BLaER1 (cell line): ENCODE measurements at regions not wholly inside any gene's neighbourhood (a gene's known extent, or its start where the extent isn't known, plus 50 kb on each side); places are given as distances from the start of the nearest gene placed in this dataset.

ENCODE experiments used
- H3K27ac ChIP-seq: shearing (Covaris generic); formaldehyde crosslinking; 2 replicates; pipeline ENCODE4 v1.8.1; 2022
- H3K27me3 ChIP-seq: shearing (Covaris generic); formaldehyde crosslinking; 2 replicates; pipeline ENCODE4 v1.8.1; 2022
- H3K36me3 ChIP-seq: shearing (Covaris generic); formaldehyde crosslinking; 2 replicates; pipeline ENCODE4 v1.8.1; 2022
- H3K4me1 ChIP-seq: shearing (Covaris generic); formaldehyde crosslinking; 2 replicates; pipeline ENCODE4 v1.8.1; 2022
- H3K4me2 ChIP-seq: shearing (Covaris generic); formaldehyde crosslinking; 2 replicates; pipeline ENCODE4 v1.8.1; 2022
- H3K4me3 ChIP-seq: shearing (Covaris generic); formaldehyde crosslinking; 2 replicates; pipeline ENCODE4 v1.8.1; 2022
- H3K9ac ChIP-seq: shearing (Covaris generic); formaldehyde crosslinking; 2 replicates; pipeline ENCODE4 v1.8.1; 2022
- H3K9me3 ChIP-seq: shearing (Covaris generic); formaldehyde crosslinking; 2 replicates; pipeline ENCODE4 v1.8.1; 2022
- H4K20me1 ChIP-seq: shearing (Covaris generic); formaldehyde crosslinking; 2 replicates; pipeline ENCODE4 v1.8.1; 2022
- Cebpa-rat ChIP-seq: shearing (Covaris generic); IDR thresholded peaks from 2 replicates; pipeline ENCODE4 v1.8.1; 2022

GRCh38 chr1:87521452-87521851 is 192.8 kb downstream of the LMO4 start:
- Histone ChIP-seq H3K27me3 (no peaks in the 10 kb centered on the region), H3K4me2 (no peak overlapping the region), H3K9ac (no peak overlapping the region), H3K9me3 (no peaks in the 10 kb centered on the region), H4K20me1 (no peaks in the 10 kb centered on the region), H3K27ac (no peak overlapping the region), H3K36me3 (no peaks in the 10 kb centered on the region), H3K4me1 (no peaks in the 10 kb centered on the region), H3K4me3 (no peak overlapping the region)
- TF ChIP-seq Cebpa-rat, result no peak

GRCh38 chr1:87523466-87523865 is 194.8 kb downstream of the LMO4 start:
- Histone ChIP-seq H3K27me3 (no peaks in the 10 kb centered on the region), H4K20me1 (no peaks in the 10 kb centered on the region), H3K4me3 (no peak overlapping the region), H3K27ac (no peak overlapping the region), H3K9me3 (no peaks in the 10 kb centered on the region), H3K4me2 (no peak overlapping the region), H3K4me1 (no peaks in the 10 kb centered on the region), H3K36me3 (no peaks in the 10 kb centered on the region), H3K9ac (no peak overlapping the region)
- no peak for TF ChIP-seq Cebpa-rat

GRCh38 chr1:87524021-87524754 is 195.5 kb downstream of the LMO4 start:
- Histone ChIP-seq H3K4me2 (no peak overlapping the region), H4K20me1 (no peaks in the 10 kb centered on the region), H3K27ac (no peak overlapping the region), H3K4me3 (no peak overlapping the region), H3K9me3 (no peaks in the 10 kb centered on the region), H3K27me3 (no peaks in the 10 kb centered on the region), H3K9ac (no peak overlapping the region), H3K4me1 (no peaks in the 10 kb centered on the region), H3K36me3 (no peaks in the 10 kb centered on the region)
- no peak for TF ChIP-seq Cebpa-rat

GRCh38 chr1:87528754-87529517 is 200.3 kb downstream of the LMO4 start:
- Histone ChIP-seq H3K9me3 (no peaks in the 10 kb centered on the region), H3K36me3 (no peaks in the 10 kb centered on the region), H3K9ac (no peak overlapping the region), H3K4me3 (no peak overlapping the region), H3K27ac (no peak overlapping the region), H3K27me3 (no peaks in the 10 kb centered on the region), H4K20me1 (no peaks in the 10 kb centered on the region), H3K4me1 (no peaks in the 10 kb centered on the region), H3K4me2 (no peak overlapping the region)
- TF ChIP-seq Cebpa-rat, result no peak

- Histone ChIP-seq H3K27me3 (no peaks in the 10 kb centered on the region), H3K4me1 (no peaks in the 10 kb centered on the region), H4K20me1 (no peaks in the 10 kb centered on the region), H3K27ac (no peak overlapping the region), H3K36me3 (no peaks in the 10 kb centered on the region), H3K4me3 (no peak overlapping the region), H3K4me2 (no peak overlapping the region), H3K9ac (no peak overlapping the region), H3K9me3 (no peaks in the 10 kb centered on the region)
- no peak for TF ChIP-seq Cebpa-rat
Observed at GRCh38 chr1:87530042-87530807, 201.5 kb downstream of the LMO4 start.

- Histone ChIP-seq H4K20me1 (no peaks in the 10 kb centered on the region), H3K27me3 (no peaks in the 10 kb centered on the region), H3K36me3 (no peaks in the 10 kb centered on the region)
Observed at GRCh38 chr1:87535551-87535950, 206.9 kb downstream of the LMO4 start.

GRCh38 chr1:87539147-87539546 is 210.5 kb downstream of the LMO4 start:
- Histone ChIP-seq H3K36me3 (no peaks in the 10 kb centered on the region), H3K9ac (no peak overlapping the region), H3K4me3 (no peak overlapping the region), H3K27me3 (no peaks in the 10 kb centered on the region), H3K9me3 (peaks cover 13% of the 10 kb centered on the region), H3K27ac (no peak overlapping the region), H3K4me2 (no peak overlapping the region), H4K20me1 (no peaks in the 10 kb centered on the region), H3K4me1 (no peaks in the 10 kb centered on the region)
- no peak for TF ChIP-seq Cebpa-rat

More at GRCh38 chr1:87535551-87535950, 206.9 kb downstream of the LMO4 start:
- Histone ChIP-seq H3K27ac (no peak overlapping the region), H3K4me2 (no peak overlapping the region), H3K9ac (no peak overlapping the region), H3K4me1 (no peaks in the 10 kb centered on the region), H3K4me3 (no peak overlapping the region), H3K9me3 (no peaks in the 10 kb centered on the region)
- TF ChIP-seq Cebpa-rat, result no peak

- Histone ChIP-seq H3K4me3 (no peak overlapping the region), H3K27me3 (no peaks in the 10 kb centered on the region), H3K4me2 (no peak overlapping the region), H3K36me3 (no peaks in the 10 kb centered on the region), H3K27ac (no peak overlapping the region), H3K4me1 (no peaks in the 10 kb centered on the region), H4K20me1 (no peaks in the 10 kb centered on the region), H3K9me3 (peaks cover 13% of the 10 kb centered on the region), H3K9ac (no peak overlapping the region)
- no peak for TF ChIP-seq Cebpa-rat
Observed at GRCh38 chr1:87542697-87543096, 214.0 kb downstream of the LMO4 start.

- Histone ChIP-seq H3K36me3 (no peaks in the 10 kb centered on the region), H3K27me3 (no peaks in the 10 kb centered on the region), H3K4me2 (no peak overlapping the region), H3K9me3 (no peaks in the 10 kb centered on the region), H3K9ac (no peak overlapping the region), H4K20me1 (no peaks in the 10 kb centered on the region), H3K4me3 (no peak overlapping the region), H3K27ac (no peak overlapping the region), H3K4me1 (no peaks in the 10 kb centered on the region)
- no peak for TF ChIP-seq Cebpa-rat
Observed at GRCh38 chr1:87549738-87550137, 221.1 kb downstream of the LMO4 start.

- TF ChIP-seq Cebpa-rat, result no peak
- Histone ChIP-seq H3K9ac (no peak overlapping the region), H3K27ac (no peak overlapping the region), H3K27me3 (no peaks in the 10 kb centered on the region), H3K4me1 (no peaks in the 10 kb centered on the region), H4K20me1 (no peaks in the 10 kb centered on the region), H3K4me2 (no peak overlapping the region), H3K4me3 (no peak overlapping the region), H3K9me3 (no peaks in the 10 kb centered on the region), H3K36me3 (no peaks in the 10 kb centered on the region)
Observed at GRCh38 chr1:87553511-87553910, 224.8 kb downstream of the LMO4 start.
